Upper lobe of left lung (tissue), 6 donors: ENCODE measurements at regions not wholly inside any gene's neighbourhood (a gene's known extent, or its start where the extent isn't known, plus 50 kb on each side); places are given as distances from the start of the nearest gene placed in this dataset.

Experiments used
- ATAC-seq, 2 donors: fragments of 200-7000 bp; cut with Tn5 transposase; one replicate each; pipeline ENCODE4 v1.9.1; 2022; ENCODE audit warnings: mild to moderate bottlenecking in 2 of 2, moderate library complexity in 2 of 2; ENCODE audit not compliant: low FRiP score in 2 of 2
- DNase-seq, 2 donors: peaks; one replicate each; pipeline ENCODE4 v3.0.0-alpha.2; 2019 to 2020
- H3K27ac ChIP-seq, 4 donors: fragments of 200-600 bp; sonication (generic); one replicate each; pipeline ENCODE4 v1.5.1; 2016 to 2019
- H3K27me3 ChIP-seq, 4 donors: fragments of 200-600 bp; sonication (generic); one replicate each; pipeline ENCODE4 v1.5.1; 2017 to 2019
- H3K36me3 ChIP-seq, 4 donors: fragments of 200-600 bp; sonication (generic); one replicate each; pipeline ENCODE4 v1.5.1; 2016 to 2019
- H3K4me1 ChIP-seq, 4 donors: fragments of 200-600 bp; sonication (generic); one replicate each; pipeline ENCODE4 v1.5.1; 2018 to 2019
- H3K4me3 ChIP-seq, 4 donors: fragments of 200-600 bp; sonication (generic); one replicate each; pipeline ENCODE4 v1.5.1; 2017 to 2019; ENCODE audit warnings: mild to moderate bottlenecking in 2 of 4, moderate library complexity in 1 of 4
- H3K9me3 ChIP-seq, 4 donors: fragments of 200-600 bp; sonication (generic); one replicate each; pipeline ENCODE4 v1.5.1; 2018 to 2019
- CTCF ChIP-seq, 6 experiments: fragments of 450-650 bp in 4 of 6; fragments of 200-600 bp in 2 of 6; sonication (generic) in 2 of 6; IDR thresholded peaks; one replicate each; pipeline ENCODE4 v1.5.1; 2016 to 2019; ENCODE audit warnings: antibody characterized with exemption in 6 of 6
- EP300 ChIP-seq, 4 donors: sonication (generic); formaldehyde crosslinking; IDR thresholded peaks; one replicate each; pipeline ENCODE4 v1.5.1; 2017; ENCODE audit warnings: antibody characterized with exemption in 4 of 4, control low read depth in 2 of 4
- POLR2A ChIP-seq, 4 donors: fragments of 450-650 bp; IDR thresholded peaks; one replicate each; pipeline ENCODE4 v1.5.1; 2016 to 2017; ENCODE audit warnings: antibody characterized with exemption in 4 of 4, mild to moderate bottlenecking in 2 of 4
- POLR2AphosphoS5 ChIP-seq, 2 donors: sonication (generic); formaldehyde crosslinking; IDR thresholded peaks; one replicate each; pipeline ENCODE4 v1.5.1; 2017; ENCODE audit warnings: antibody characterized with exemption in 2 of 2
- WGBS, 2 donors: methylation state at CpG; one replicate each; pipeline ENCODE4 v1.1.5; 2017 to 2018; 5-methylcytosine and 5-hydroxymethylcytosine counted together
- donor health status: DM: no; HTN: no; CAD: no; lungs with moderate emphysema.
- donor health status: DM: no; HTN: yes; CAD: no; lungs with severe emphysema.

GRCh38 chr1:5794279-5794678, 197.9 kb downstream of the NPHP4 start:
- Histone ChIP-seq H3K4me3 (no peak overlapping the region), H3K36me3 (no peaks in the 10 kb centered on the region), H3K4me1 (no peaks in the 10 kb centered on the region), H3K27me3 (no peaks in the 10 kb centered on the region), H3K9me3 (peaks cover 0 to 3% (median 0%) of the 10 kb centered on the region in 4 donors), H3K27ac (no peak overlapping the region)
- no peak for ATAC-seq
- no peak for DNase-seq
- no peak for TF ChIP-seq EP300 (IDR thresholded peaks at IDR 0.05)
- 67 to 83% methylated on average over 7 of the region's 7 CpGs for WGBS, 2 donors

- Histone ChIP-seq H3K27me3 (no peaks in the 10 kb centered on the region), H3K36me3 (no peaks in the 10 kb centered on the region), H3K27ac (no peak overlapping the region), H3K4me1 (no peaks in the 10 kb centered on the region), H3K9me3 (peaks cover 0 to 3% (median 0%) of the 10 kb centered on the region in 4 donors), H3K4me3 (no peak overlapping the region)
- TF ChIP-seq POLR2AphosphoS5 (IDR thresholded peaks at IDR 0.05), result no peak
- no peak for TF ChIP-seq CTCF (IDR thresholded peaks at IDR 0.05)
- ATAC-seq, result no peak
- WGBS, 2 donors, result 70% methylated on average over 3 to 4 of the region's 4 CpGs
- no peak for DNase-seq
Observed at GRCh38 chr1:5793516-5793915, 198.7 kb downstream of the NPHP4 start.

GRCh38 chr1:5781079-5781478, 211.1 kb downstream of the NPHP4 start:
- ATAC-seq, result peak in 1 of 2 donors; percentile 24
- no peak overlapping the region for H3K4me3 ChIP-seq
- 42 to 63% methylated on average over 5 to 6 of the region's 6 CpGs for WGBS, 2 donors
- H3K9me3 ChIP-seq, result peaks cover 0 to 3% (median 0%) of the 10 kb centered on the region in 4 donors
- no peaks in the 10 kb centered on the region for H3K36me3 ChIP-seq
- H3K27ac ChIP-seq, result no peak overlapping the region
- H3K27me3 ChIP-seq, result no peaks in the 10 kb centered on the region
- H3K4me1 ChIP-seq, result no peaks in the 10 kb centered on the region
- TF ChIP-seq POLR2A (IDR thresholded peaks at IDR 0.05) (no peak), EP300 (IDR thresholded peaks at IDR 0.05) (no peak), POLR2AphosphoS5 (IDR thresholded peaks at IDR 0.05) (no peak), CTCF (IDR thresholded peaks at IDR 0.05) (no peak)
- DNase-seq, result no peak

- peaks cover 0 to 3% (median 0%) of the 10 kb centered on the region in 4 donors for H3K9me3 ChIP-seq
- no peak overlapping the region for H3K4me3 ChIP-seq
- H3K36me3 ChIP-seq, result no peaks in the 10 kb centered on the region
- TF ChIP-seq POLR2AphosphoS5 (IDR thresholded peaks at IDR 0.05) (no peak), CTCF (IDR thresholded peaks at IDR 0.05) (no peak), POLR2A (IDR thresholded peaks at IDR 0.05) (no peak), EP300 (IDR thresholded peaks at IDR 0.05) (no peak)
- ATAC-seq (peak in 1 of 2 donors; percentile 6), DNase-seq (no peak)
- no peaks in the 10 kb centered on the region for H3K4me1 ChIP-seq
- no peaks in the 10 kb centered on the region for H3K27me3 ChIP-seq
- 77 to 85% methylated on average over 4 of the region's 4 CpGs for WGBS, 2 donors
- no peak overlapping the region for H3K27ac ChIP-seq
Observed at GRCh38 chr1:5780324-5780716, 211.9 kb downstream of the NPHP4 start.

- ATAC-seq, result no peak
- no peaks in the 10 kb centered on the region for H3K27me3 ChIP-seq
- H3K4me3 ChIP-seq, result no peak overlapping the region
- DNase-seq, result no peak
- TF ChIP-seq CTCF (IDR thresholded peaks at IDR 0.05), result no peak
- no peak for TF ChIP-seq POLR2AphosphoS5 (IDR thresholded peaks at IDR 0.05)
- TF ChIP-seq EP300 (IDR thresholded peaks at IDR 0.05), result no peak
- no peak for TF ChIP-seq POLR2A (IDR thresholded peaks at IDR 0.05)
- H3K9me3 ChIP-seq, result peaks cover 0 to 3% (median 0%) of the 10 kb centered on the region in 4 donors
- no peaks in the 10 kb centered on the region for H3K4me1 ChIP-seq
- no peaks in the 10 kb centered on the region for H3K36me3 ChIP-seq
- no peak overlapping the region for H3K27ac ChIP-seq
- 85 to 88% methylated on average over 19 to 24 of the region's 24 CpGs for WGBS, 2 donors
Observed at GRCh38 chr1:5779608-5780323, 212.5 kb downstream of the NPHP4 start.
